ENCODE measurements at regions not wholly inside any gene's neighbourhood (a gene's known extent, or its start where the extent isn't known, plus 50 kb on each side); places are given as distances from the start of the nearest gene placed in this dataset.

DNA sequence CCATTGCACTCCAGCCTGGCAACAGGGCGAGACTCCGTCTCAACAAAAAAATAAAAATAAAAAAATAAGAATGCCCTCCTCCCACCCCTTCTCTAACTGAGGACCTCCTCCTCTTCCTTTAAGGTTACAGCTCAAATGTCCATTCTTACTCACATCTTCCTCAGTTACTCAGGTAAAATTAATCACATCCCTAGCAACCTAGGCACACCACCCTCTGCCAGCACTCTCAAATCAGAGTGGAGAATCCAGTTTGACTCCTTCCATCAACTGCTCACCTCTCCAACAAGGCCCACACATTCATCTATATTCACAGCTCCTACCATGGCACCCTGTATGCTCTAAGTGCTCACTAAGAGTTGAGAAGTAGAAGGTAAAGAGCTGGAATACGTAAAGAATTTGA, 254.3 kb downstream of the ZEB2 start:
- Mint-ChIP-seq H3K27ac (peak overlapping the region; percentile 35), H3K4me1 (peaks cover 40% of the 10 kb centered on the region), H3K4me3 (no peak overlapping the region), H3K36me3 (no peaks in the 10 kb centered on the region), H3K9me3 (no peaks in the 10 kb centered on the region)
- ATAC-seq (peak; percentile 41), DNase-seq (ENCODE audit: low spot score in 2 of 2) (no peak)

DNA sequence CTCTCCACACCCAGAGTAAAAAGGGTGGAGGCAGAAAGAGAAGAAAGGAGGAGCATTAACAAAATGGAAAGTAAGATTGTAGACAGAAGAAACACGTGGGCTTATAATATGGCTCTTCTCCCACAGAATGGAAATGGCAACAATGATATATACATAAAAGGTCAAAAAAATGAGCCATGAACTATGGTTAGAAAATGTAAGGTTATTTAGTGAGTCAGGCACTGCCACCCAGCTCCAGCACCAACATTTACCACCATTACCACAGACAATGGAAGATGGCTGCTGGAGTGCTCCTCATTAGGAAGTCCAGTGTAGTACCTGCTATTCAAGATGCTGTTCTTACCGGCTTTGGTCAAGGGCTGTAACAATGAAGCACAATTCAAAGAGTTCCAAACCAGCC, 258.0 kb downstream of the ZEB2 start:
- peaks cover 11% of the 10 kb centered on the region for H3K9me3 Mint-ChIP-seq
- H3K36me3 Mint-ChIP-seq, result peaks cover 15% of the 10 kb centered on the region
- peak overlapping the region; percentile 24 for H3K4me3 Mint-ChIP-seq
- ATAC-seq (peak; percentile 81), DNase-seq (ENCODE audit: low spot score in 2 of 2) (no peak)
- H3K4me1 Mint-ChIP-seq, result peaks cover 37% of the 10 kb centered on the region
- peak overlapping the region; percentile 71 for H3K27ac Mint-ChIP-seq

DNA sequence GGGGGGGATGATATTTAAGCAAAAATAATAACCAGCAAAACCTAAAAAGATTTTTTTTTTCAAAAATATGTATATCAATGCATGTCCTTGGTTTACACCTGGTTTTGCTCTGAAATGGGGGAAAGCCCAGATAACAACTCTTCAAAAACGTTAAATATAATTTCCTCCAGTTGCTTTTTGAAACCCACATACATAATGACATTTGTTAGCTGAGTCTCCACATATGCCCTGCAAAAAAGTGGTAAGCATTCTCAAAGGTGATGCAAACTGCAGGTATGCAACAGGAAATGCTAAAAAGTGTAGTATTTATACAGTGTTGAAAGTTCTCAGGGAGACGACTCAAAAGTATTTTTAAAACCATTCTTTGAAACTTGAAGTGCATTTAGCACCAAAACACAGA, 258.6 kb downstream of the ZEB2 start:
- ATAC-seq (no peak), DNase-seq (ENCODE audit: low spot score in 2 of 2) (no peak)
- Mint-ChIP-seq H3K4me3 (peak overlapping the region; percentile 24), H3K9me3 (peaks cover 11% of the 10 kb centered on the region), H3K27ac (peak overlapping the region; percentile 71), H3K36me3 (peaks cover 19% of the 10 kb centered on the region), H3K4me1 (peaks cover 38% of the 10 kb centered on the region)

DNA sequence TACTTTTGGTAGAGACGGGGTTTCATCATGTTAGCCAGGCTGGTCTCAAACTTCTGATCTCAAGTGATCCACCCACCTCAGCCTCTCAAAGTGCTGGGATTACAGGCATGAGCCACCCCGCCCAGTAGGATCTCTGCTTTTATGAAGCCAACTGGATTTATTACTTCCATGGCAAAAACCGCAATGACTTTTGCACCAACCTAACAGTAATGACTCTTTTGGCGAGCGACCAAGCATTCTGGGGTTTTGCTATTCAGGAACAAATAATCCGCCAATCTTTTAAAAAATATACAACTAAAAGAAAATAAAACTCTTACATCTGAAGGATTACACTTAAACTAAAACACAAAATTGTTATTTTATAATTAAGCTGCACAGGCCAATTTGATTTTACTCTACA, 260.6 kb downstream of the ZEB2 start:
- peaks cover 37% of the 10 kb centered on the region for H3K4me1 Mint-ChIP-seq
- peaks cover 19% of the 10 kb centered on the region for H3K36me3 Mint-ChIP-seq
- peaks cover 17% of the 10 kb centered on the region for H3K9me3 Mint-ChIP-seq
- H3K27ac Mint-ChIP-seq, result no peak overlapping the region
- H3K4me3 Mint-ChIP-seq, result no peak overlapping the region
- no peak for ATAC-seq
- DNase-seq (ENCODE audit: low spot score in 2 of 2), result no peak

DNA sequence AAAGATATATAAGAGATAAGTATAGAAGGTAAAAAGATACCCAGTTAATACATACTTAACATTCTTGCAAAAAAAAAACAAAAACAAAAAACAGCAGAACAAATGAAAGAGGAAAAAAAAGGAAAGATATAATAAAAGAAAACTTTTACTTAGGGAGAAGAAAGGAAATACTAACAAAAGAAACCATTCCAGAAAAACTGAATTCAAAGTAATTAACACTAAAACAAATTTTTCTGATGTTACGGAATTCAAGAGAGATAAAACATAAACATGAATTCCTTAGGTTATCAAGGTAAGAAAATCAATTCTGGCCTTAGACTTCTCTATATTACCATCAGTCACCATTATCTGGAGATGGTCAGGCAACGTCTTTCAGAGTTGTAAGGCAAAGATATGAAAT, 261.8 kb downstream of the ZEB2 start:
- peaks cover 24% of the 10 kb centered on the region for H3K36me3 Mint-ChIP-seq
- no peak for DNase-seq (ENCODE audit: low spot score in 2 of 2)
- no peak overlapping the region for H3K27ac Mint-ChIP-seq
- ATAC-seq, result no peak
- peaks cover 37% of the 10 kb centered on the region for H3K4me1 Mint-ChIP-seq
- peaks cover 22% of the 10 kb centered on the region for H3K9me3 Mint-ChIP-seq
- H3K4me3 Mint-ChIP-seq, result no peak overlapping the region

DNA sequence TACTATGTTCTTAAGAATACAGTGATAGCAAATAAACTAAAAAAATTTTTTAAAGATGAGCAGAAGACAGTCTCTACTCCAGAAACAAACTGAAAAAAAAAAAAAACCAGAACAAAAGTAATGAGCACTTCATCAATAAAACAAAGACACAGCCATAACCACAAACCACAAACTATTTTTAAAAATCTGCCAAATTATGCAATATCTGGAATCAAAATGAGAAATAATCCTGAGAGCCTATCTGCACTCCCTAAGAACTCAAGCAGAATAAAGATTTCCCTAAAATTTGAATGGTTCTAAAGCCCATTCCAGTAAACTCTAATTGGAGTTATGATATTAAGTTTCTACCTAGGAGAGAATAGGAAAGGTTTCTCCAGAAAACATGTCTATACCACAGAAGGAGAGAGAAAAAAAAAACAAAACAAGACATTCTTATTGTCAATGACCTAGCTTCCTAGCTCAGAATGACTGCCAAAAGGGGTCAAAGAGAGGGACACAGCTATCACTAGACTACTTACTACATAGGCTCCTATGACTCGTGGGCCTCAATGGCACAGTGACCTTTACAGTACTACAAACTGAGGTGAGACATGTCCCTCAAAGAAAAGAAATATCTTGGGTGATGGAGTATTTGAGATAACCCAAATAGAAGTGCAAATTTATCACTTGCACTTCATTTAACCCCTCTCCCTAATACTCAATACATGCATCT, 262.8 kb downstream of the ZEB2 start:
- Mint-ChIP-seq H3K4me3 (peak overlapping the region; percentile 29), H3K4me1 (peaks cover 37% of the 10 kb centered on the region), H3K27ac (peak overlapping the region; percentile 33), H3K36me3 (peaks cover 27% of the 10 kb centered on the region), H3K9me3 (peaks cover 30% of the 10 kb centered on the region)
- peak; percentile 91 for ATAC-seq
- no peak for DNase-seq (ENCODE audit: low spot score in 2 of 2)

DNA sequence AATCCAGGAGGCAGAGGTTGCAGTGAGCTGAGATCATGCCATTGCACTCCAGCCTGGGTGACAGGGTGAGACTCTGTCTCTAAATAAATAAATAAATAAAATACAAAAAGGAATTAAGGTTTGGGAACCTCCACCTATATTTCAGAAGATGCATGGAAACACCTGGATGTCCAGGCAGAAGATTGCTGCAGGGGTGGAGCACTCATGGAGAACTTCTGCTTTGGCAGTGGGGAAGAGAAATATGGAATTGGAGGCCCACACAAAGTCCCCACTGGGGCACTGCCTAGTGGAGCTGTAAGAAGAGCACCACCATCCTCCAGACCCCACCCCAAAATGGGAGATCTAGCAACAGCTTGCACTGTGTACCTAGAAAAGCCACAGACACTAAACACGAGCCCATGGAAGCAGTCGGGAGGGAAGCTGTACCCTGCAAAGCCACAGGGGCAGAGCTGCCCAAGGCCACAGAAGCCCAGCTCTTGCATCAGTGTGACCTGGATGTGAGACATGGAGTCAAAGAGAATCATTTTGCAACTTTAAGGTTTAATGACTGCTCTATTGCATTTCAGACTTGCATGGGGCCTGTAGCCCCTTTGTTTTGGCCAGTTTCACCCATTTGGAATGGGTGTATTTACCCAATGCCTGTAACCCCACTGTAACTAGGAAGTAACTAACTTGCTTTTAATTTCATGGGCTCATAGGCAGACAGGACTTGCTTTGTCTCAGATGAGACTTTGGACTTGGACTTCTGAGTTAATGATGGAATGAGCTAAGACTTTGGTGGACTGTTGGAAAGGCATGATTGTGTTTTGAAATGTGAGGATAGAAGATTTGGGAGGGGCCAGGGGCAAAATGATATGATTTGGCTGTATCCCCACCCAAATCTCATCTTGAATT, 265.3 kb downstream of the ZEB2 start:
- no peak overlapping the region for H3K27ac Mint-ChIP-seq
- no peak overlapping the region for H3K4me3 Mint-ChIP-seq
- no peak for DNase-seq (ENCODE audit: low spot score in 2 of 2)
- H3K9me3 Mint-ChIP-seq, result peaks cover 30% of the 10 kb centered on the region
- peaks cover 27% of the 10 kb centered on the region for H3K36me3 Mint-ChIP-seq
- H3K4me1 Mint-ChIP-seq, result peaks cover 25% of the 10 kb centered on the region
- no peak for ATAC-seq

DNA sequence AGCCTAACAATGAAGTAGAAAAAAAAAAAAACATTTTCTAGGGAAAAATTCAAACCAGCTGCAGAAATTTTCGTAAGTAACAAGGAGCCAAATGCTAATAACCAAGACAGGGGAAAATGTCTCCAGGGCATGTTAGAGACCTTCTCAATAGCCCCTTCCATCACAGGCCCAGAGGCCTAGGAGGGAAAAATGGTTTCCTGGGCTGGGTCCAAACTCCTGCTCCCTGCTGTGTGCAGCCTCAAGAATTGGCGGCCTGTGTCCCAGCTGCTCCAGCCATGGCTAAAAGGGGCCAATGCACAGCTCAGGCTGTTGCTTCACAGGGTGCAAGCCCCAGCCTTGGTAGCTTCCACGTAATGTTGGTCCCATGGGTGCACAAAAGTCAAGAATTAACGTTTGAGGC, 266.2 kb downstream of the ZEB2 start:
- H3K4me3 Mint-ChIP-seq, result no peak overlapping the region
- H3K4me1 Mint-ChIP-seq, result peaks cover 33% of the 10 kb centered on the region
- no peak overlapping the region for H3K27ac Mint-ChIP-seq
- H3K36me3 Mint-ChIP-seq, result peaks cover 30% of the 10 kb centered on the region
- no peak for ATAC-seq
- no peak for DNase-seq (ENCODE audit: low spot score in 2 of 2)
- peaks cover 29% of the 10 kb centered on the region for H3K9me3 Mint-ChIP-seq

DNA sequence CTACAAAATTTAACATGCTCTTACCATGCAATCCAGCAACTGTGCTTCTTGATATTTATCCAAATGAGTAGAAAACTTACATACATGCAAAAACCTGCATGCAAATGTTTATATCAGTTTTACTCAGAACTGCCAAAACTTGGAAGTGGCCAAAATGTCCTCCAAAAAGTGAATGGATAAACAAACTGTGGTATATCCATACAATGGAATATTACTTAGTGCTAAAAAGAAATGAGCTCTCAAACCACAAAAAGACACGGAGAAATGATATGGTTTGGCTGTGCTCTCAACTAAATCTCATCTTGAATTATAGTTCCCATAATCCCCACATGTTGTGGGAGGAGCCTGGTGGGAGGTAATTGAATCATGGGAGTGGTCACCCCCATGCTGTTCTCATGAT, 267.2 kb downstream of the ZEB2 start:
- H3K4me3 Mint-ChIP-seq, result no peak overlapping the region
- H3K9me3 Mint-ChIP-seq, result peaks cover 21% of the 10 kb centered on the region
- H3K27ac Mint-ChIP-seq, result no peak overlapping the region
- peaks cover 23% of the 10 kb centered on the region for H3K36me3 Mint-ChIP-seq
- ATAC-seq, result no peak
- peaks cover 37% of the 10 kb centered on the region for H3K4me1 Mint-ChIP-seq
- no peak for DNase-seq (ENCODE audit: low spot score in 2 of 2)

DNA sequence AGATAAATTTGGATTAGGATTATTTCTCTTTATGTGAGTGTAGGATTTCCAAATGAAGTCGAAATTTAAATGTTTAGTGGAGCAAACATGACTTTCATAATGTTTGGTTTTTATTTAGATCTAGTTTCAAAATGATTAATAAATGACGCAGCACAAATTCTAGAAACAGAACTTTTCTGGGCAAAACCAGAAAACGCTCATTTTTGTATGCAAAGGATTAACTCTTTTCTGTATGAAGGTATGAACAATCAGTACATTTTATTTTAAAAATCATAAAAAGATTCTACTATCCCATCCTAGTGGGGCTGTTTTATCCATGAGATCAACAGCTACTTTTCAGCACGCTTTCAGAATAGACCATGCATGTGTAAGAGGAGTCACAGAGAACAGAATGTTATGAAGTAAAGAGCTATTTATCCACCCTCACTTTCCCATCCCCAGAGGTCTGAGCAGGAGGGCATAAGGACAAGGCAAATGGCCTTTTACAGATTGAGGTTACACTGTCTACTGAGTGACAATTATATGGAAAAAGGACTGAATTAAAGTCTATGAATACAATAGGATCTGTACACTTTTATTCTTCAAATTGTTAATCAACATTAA, 270.8 kb downstream of the ZEB2 start:
- ATAC-seq (peak; percentile 51), DNase-seq (ENCODE audit: low spot score in 2 of 2) (no peak)
- peaks cover 18% of the 10 kb centered on the region for H3K36me3 Mint-ChIP-seq
- H3K9me3 Mint-ChIP-seq, result peaks cover 15% of the 10 kb centered on the region
- H3K4me3 Mint-ChIP-seq, result peak overlapping the region; percentile 33
- H3K27ac Mint-ChIP-seq, result peak overlapping the region; percentile 90
- H3K4me1 Mint-ChIP-seq, result peaks cover 30% of the 10 kb centered on the region

DNA sequence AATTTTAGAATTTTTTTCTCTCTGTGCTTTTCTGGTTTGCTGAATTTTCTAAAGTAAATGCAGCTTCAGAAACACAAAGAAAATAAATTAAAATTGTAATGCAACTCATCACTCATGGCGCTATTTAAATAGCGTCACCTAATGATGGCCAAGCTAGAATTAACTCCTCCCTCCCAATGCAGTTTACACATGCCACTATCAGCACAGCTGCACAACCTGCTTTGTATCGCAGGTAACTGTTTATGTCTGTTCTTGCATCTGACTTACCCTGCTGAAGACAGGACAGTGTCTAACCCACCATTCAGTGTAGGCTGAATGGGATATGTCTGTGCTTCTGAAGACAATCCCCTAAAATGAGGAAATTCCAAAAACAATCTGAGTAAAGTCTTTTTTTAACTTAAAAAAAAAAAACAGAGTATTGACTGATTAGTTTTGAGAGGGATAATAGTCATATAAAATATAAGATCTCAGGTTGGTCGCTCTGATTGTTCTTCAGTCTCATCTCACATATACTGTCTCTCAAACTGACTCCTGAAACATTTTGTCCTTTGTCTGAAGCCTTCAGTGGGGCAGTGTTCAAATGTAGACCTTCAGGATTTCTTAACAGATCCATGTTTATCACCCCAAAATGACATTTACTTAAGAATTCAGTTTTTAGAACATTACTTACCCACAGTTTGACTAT, 271.4 kb downstream of the ZEB2 start:
- DNase-seq (ENCODE audit: low spot score in 2 of 2), result no peak
- peak overlapping the region; percentile 33 for H3K4me3 Mint-ChIP-seq
- peak overlapping the region; percentile 90 for H3K27ac Mint-ChIP-seq
- peaks cover 16% of the 10 kb centered on the region for H3K36me3 Mint-ChIP-seq
- ATAC-seq, result peak; percentile 65
- peaks cover 32% of the 10 kb centered on the region for H3K4me1 Mint-ChIP-seq
- H3K9me3 Mint-ChIP-seq, result peaks cover 14% of the 10 kb centered on the region

DNA sequence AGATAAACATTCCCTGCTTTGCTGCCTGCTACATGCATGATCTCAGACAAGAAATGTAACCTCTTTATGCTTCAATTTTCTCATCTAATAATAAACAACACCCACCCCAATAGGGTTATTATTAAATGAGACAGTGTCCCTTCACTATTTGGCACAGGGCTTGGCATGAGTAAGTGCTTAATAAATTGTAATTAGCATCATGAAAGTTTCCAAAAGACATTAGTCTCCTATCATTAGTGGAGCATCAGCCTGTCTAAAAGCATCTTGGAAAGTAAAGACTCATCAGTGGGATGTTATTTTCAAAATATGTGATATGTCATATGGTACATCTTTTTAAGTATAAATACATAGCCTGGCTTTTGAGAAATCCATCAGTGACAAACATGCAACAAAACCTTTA, 275.0 kb downstream of the ZEB2 start:
- H3K27ac Mint-ChIP-seq, result no peak overlapping the region
- H3K9me3 Mint-ChIP-seq, result peaks cover 3% of the 10 kb centered on the region
- H3K4me3 Mint-ChIP-seq, result no peak overlapping the region
- H3K4me1 Mint-ChIP-seq, result peaks cover 50% of the 10 kb centered on the region
- H3K36me3 Mint-ChIP-seq, result peaks cover 10% of the 10 kb centered on the region
- ATAC-seq (no peak), DNase-seq (ENCODE audit: low spot score in 2 of 2) (no peak)

DNA sequence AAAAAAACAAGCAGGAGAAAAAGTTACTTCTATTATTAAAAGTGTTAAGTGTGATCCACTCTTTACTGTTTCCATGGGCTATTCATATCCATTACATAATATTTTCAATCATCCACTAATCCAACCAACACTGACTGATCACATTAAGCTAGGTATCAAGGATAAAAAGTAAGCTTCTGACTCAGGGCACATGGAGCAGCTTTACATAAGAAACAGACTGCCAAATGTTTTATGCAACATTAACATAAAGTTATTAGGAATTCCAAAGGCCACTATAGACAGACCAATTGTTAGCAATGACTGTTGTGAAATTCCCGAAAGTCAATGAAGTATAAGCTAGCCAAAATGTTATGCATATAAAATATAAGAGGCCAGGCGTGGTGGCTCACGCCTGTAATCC, 277.6 kb downstream of the ZEB2 start:
- ATAC-seq, result no peak
- no peak overlapping the region for H3K4me3 Mint-ChIP-seq
- H3K4me1 Mint-ChIP-seq, result peaks cover 55% of the 10 kb centered on the region
- no peak for DNase-seq (ENCODE audit: low spot score in 2 of 2)
- peaks cover 6% of the 10 kb centered on the region for H3K9me3 Mint-ChIP-seq
- H3K36me3 Mint-ChIP-seq, result peaks cover 6% of the 10 kb centered on the region
- H3K27ac Mint-ChIP-seq, result peak overlapping the region; percentile 79

DNA sequence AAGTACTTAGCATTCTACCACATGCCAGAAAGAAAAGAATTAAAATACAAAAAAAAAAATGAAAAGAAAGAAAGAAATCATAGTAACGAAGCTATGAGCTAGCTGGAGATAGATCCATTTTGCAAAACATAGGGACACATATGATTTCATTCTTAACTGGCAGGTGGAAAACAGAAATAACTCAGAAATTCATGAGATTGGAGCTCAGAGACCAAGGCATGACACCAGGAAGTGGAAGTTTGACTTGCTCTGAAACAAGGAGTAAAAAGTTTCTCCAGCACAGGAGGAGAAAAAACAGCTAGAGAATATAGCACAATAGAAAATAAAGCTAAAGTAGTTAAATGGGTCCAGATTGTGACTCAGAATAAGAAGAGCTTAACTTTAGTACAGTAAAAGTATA, 278.1 kb downstream of the ZEB2 start:
- Mint-ChIP-seq H3K4me3 (peak overlapping the region; percentile 36), H3K27ac (peak overlapping the region; percentile 79), H3K9me3 (peaks cover 6% of the 10 kb centered on the region), H3K36me3 (peaks cover 5% of the 10 kb centered on the region), H3K4me1 (peaks cover 55% of the 10 kb centered on the region)
- no peak for DNase-seq (ENCODE audit: low spot score in 2 of 2)
- no peak for ATAC-seq

Measured in stimulated activated effector memory CD8-positive, alpha-beta T cell treated with anti-CD3 and anti-CD28 coated beads, Interleukin-12 subunit alpha, Interleukin-12 subunit beta, amount 100 ng/mL, for 72 hours (primary cell).